Hepatocyte (in vitro differentiated cells): ENCODE measurements at regions not wholly inside any gene's neighbourhood (a gene's known extent, or its start where the extent isn't known, plus 50 kb on each side); places are given as distances from the start of the nearest gene placed in this dataset.

Experiments used
- CTCF ChIP-seq: fragments of 200-600 bp; sonication (generic); IDR thresholded peaks from 2 replicates; pipeline ENCODE4 v1.5.1; 2016; ENCODE audit warnings: antibody characterized with exemption, mild to moderate bottlenecking; ENCODE audit not compliant: poor library complexity
- EZH2 ChIP-seq: fragments of 200-600 bp; sonication (generic); IDR thresholded peaks from 2 replicates; pipeline ENCODE4 v1.6.1; 2016; ENCODE audit warnings: antibody characterized with exemption, mild to moderate bottlenecking, borderline replicate concordance

- TF ChIP-seq CTCF (no peak), EZH2 (no peak)
Measured at GRCh38 chr4:179040259-179040658, 1598.0 kb upstream of the AGA start.
